SU-DHL-6 (cell line): ENCODE measurements at regions not wholly inside any gene's neighbourhood (a gene's known extent, or its start where the extent isn't known, plus 50 kb on each side); places are given as distances from the start of the nearest gene placed in this dataset.

ENCODE experiments used
- H2AFZ ChIP-seq: fragments of 200-600 bp; sonication (generic); 2 replicates; pipeline ENCODE4 v1.6.1; 2014; ENCODE audit warnings: low read depth, mild to moderate bottlenecking, moderate library complexity, mixed read lengths, antibody characterized with exemption, low read length; ENCODE audit not compliant: severe bottlenecking
- H3F3A ChIP-seq: fragments of 200-600 bp; shearing (Covaris generic); 2 replicates; pipeline ENCODE4 v1.6.0; 2016; ENCODE audit warnings: antibody characterized with exemption, mild to moderate bottlenecking; ENCODE audit not compliant: insufficient read depth
- H3K27ac ChIP-seq: fragments of 200-600 bp; sonication (generic); 2 replicates; pipeline ENCODE4 v1.5.1; 2016; ENCODE audit warnings: low read depth, mild to moderate bottlenecking, low read length, moderate library complexity, mixed read lengths
- H3K27me3 ChIP-seq: fragments of 200-600 bp; sonication (generic), shearing (Covaris generic); 2 replicates; pipeline ENCODE4 v1.6.0; 2014; ENCODE audit warnings: mild to moderate bottlenecking, low read length
- H3K36me3 ChIP-seq: fragments of 200-600 bp; sonication (generic); 2 replicates; pipeline ENCODE4 v1.6.1; 2014; ENCODE audit warnings: mild to moderate bottlenecking, low read length, mixed read lengths
- H3K4me2 ChIP-seq: fragments of 300-600, 200-600 bp; shearing (Covaris generic), sonication (generic); 2 replicates; pipeline ENCODE4 v1.6.0; 2014; ENCODE audit warnings: low read length, low read depth, mild to moderate bottlenecking; ENCODE audit not compliant: poor library complexity, severe bottlenecking
- H3K4me3 ChIP-seq: fragments of 200-600 bp; sonication (generic); 2 replicates; pipeline ENCODE4 v1.5.1; 2014; ENCODE audit warnings: antibody characterized with exemption, low read length, mild to moderate bottlenecking, mixed read lengths; ENCODE audit not compliant: insufficient read depth, poor library complexity, severe bottlenecking
- H3K79me2 ChIP-seq: fragments of 200-600 bp; sonication (generic); 2 replicates; pipeline ENCODE4 v1.6.1; 2014; ENCODE audit warnings: mild to moderate bottlenecking, low read length, moderate library complexity; ENCODE audit not compliant: insufficient read depth
- H3K9ac ChIP-seq: fragments of 200-600 bp; sonication (generic); 2 replicates; pipeline ENCODE4 v1.7.0; 2014; ENCODE audit warnings: mild to moderate bottlenecking, low read length
- H3K9me2 ChIP-seq: fragments of 200-600 bp; sonication (generic); replicated peaks from 2 replicates; pipeline ENCODE4 v1.6.1; 2014; ENCODE audit warnings: low read length; ENCODE audit not compliant: insufficient read depth
- H3K9me3 ChIP-seq: fragments of 200-600 bp; sonication (generic); 2 replicates; pipeline ENCODE4 v1.6.1; 2014; ENCODE audit warnings: low read length, mixed read lengths; ENCODE audit not compliant: insufficient read depth
- H4K20me1 ChIP-seq: fragments of 200-600 bp; sonication (generic); 2 replicates; pipeline ENCODE4 v1.6.1; 2014; ENCODE audit warnings: low read depth, mild to moderate bottlenecking, antibody characterized with exemption, low read length, moderate library complexity, mixed read lengths
- EZH2phosphoT487 ChIP-seq: fragments of 200-600 bp; sonication (generic), shearing (Covaris generic); conservative IDR thresholded peaks from 2 replicates; pipeline ENCODE4 v1.6.1; 2018; ENCODE audit warnings: mild to moderate bottlenecking, antibody characterized with exemption, low read length, moderate library complexity, mixed read lengths
- TF ChIP-seq, protein P1 (sequence below): fragments of 200-600 bp; sonication (generic); IDR thresholded peaks from one replicate; pipeline ENCODE4 v1.5.1; 2017; ENCODE audit warnings: antibody characterized with exemption, mild to moderate bottlenecking, low read length, moderate library complexity; ENCODE audit not compliant: insufficient read depth, poor library complexity, severe bottlenecking

DNA sequence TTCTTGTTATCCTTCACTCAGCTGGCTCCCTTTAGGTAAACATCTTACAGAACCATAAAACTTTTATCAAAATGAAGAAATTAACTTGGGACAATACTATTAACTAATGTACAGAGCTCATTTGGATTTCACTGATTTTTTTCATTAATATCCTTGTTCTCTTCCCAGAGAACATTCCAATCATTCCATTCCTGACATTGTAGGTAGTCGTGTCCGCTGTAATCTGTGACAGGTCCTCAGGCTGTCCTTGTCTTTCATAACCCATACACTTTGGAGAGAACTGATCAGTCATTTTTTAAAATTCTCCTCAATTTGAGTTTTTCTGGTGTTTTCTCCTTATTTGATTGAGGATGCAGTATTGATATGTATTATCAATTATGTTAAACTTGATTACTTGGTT lies 916.8 kb downstream of the GALC start:
- no peaks in the 10 kb centered on the region for H4K20me1 ChIP-seq
- no peak overlapping the region for H3K9ac ChIP-seq
- no peaks in the 10 kb centered on the region for H3K27me3 ChIP-seq
- no peaks in the 10 kb centered on the region for H3K36me3 ChIP-seq
- no peak overlapping the region for H2AFZ ChIP-seq
- no peak overlapping the region for H3K27ac ChIP-seq
- TF ChIP-seq, protein P1, sequence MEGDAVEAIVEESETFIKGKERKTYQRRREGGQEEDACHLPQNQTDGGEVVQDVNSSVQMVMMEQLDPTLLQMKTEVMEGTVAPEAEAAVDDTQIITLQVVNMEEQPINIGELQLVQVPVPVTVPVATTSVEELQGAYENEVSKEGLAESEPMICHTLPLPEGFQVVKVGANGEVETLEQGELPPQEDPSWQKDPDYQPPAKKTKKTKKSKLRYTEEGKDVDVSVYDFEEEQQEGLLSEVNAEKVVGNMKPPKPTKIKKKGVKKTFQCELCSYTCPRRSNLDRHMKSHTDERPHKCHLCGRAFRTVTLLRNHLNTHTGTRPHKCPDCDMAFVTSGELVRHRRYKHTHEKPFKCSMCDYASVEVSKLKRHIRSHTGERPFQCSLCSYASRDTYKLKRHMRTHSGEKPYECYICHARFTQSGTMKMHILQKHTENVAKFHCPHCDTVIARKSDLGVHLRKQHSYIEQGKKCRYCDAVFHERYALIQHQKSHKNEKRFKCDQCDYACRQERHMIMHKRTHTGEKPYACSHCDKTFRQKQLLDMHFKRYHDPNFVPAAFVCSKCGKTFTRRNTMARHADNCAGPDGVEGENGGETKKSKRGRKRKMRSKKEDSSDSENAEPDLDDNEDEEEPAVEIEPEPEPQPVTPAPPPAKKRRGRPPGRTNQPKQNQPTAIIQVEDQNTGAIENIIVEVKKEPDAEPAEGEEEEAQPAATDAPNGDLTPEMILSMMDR, result no peak
- TF ChIP-seq EZH2phosphoT487, result no peak
- no peaks in the 10 kb centered on the region for H3K9me2 ChIP-seq
- no peaks in the 10 kb centered on the region for H3K9me3 ChIP-seq
- no peaks in the 10 kb centered on the region for H3F3A ChIP-seq
- no peak overlapping the region for H3K4me2 ChIP-seq
- no peaks in the 10 kb centered on the region for H3K79me2 ChIP-seq
- H3K4me3 ChIP-seq, result no peak overlapping the region

DNA sequence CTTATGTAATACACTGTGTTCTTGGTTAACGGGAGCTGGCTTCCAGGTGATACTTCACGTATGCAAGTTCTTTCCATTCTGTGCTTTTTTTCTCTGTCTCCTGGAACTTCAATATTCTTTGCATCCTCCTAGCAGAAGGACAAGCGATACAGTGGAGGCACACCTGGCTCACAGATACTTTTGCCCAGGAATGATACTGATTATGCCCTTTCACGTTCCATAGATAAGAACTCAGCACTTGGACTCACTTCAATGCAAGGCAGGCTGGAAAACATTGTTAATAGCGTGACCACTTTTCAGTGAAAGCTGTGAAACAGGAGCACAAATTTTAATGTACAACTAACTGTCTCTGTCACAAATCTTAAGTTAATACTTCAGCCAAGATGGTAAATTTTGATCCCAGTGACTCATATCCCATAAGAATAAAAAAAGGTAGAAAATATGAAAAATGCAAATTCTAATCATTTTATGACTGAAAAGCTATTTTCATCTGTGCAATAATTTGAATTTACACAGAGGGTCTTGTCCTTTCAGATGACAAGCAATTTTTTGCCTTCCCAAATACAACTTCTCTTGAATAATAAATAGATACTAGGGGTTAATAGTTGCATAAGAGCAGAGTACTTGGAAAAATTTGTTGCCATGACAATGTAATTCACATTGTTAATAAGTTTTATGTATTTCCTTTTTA lies 919.0 kb downstream of the GALC start:
- Histone ChIP-seq H3K9ac (no peak overlapping the region), H3K9me2 (no peaks in the 10 kb centered on the region), H3K27me3 (no peaks in the 10 kb centered on the region), H4K20me1 (no peaks in the 10 kb centered on the region), H3K9me3 (no peaks in the 10 kb centered on the region), H2AFZ (no peak overlapping the region), H3F3A (no peaks in the 10 kb centered on the region), H3K4me3 (no peak overlapping the region), H3K4me2 (no peak overlapping the region), H3K79me2 (no peaks in the 10 kb centered on the region), H3K36me3 (no peaks in the 10 kb centered on the region), H3K27ac (no peak overlapping the region)
- TF ChIP-seq, protein P1, result no peak

DNA sequence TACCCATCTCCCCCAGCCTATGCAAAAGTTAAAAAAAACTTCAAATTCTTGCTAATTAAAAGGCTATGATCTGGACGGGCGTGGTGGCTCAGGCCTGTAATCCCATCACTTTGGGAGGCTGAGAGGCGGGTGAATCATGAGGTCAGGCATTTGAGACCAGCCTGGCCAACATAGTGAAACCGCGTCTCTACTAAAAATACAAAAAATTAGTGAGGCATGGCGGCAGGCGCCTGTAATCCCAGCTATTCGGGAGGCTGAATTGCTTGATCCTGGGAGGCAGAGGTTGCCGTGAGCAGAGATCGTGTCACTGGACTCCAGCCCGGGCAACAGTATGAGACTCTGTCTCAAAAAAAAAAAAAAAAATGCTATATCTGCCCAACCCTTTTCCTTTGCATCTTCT lies 925.4 kb downstream of the GALC start:
- Histone ChIP-seq H3F3A (no peaks in the 10 kb centered on the region), H3K36me3 (no peaks in the 10 kb centered on the region), H3K27me3 (no peaks in the 10 kb centered on the region), H3K79me2 (no peaks in the 10 kb centered on the region), H3K27ac (no peak overlapping the region), H3K9me2 (no peaks in the 10 kb centered on the region), H3K9me3 (no peaks in the 10 kb centered on the region), H3K4me2 (no peak overlapping the region), H3K4me3 (no peak overlapping the region), H3K9ac (no peak overlapping the region), H2AFZ (no peak overlapping the region), H4K20me1 (no peaks in the 10 kb centered on the region)
- TF ChIP-seq, protein P1, result no peak
- TF ChIP-seq EZH2phosphoT487, result no peak
